Endodermal cell (in vitro differentiated cells): ENCODE measurements at regions not wholly inside any gene's neighbourhood (a gene's known extent, or its start where the extent isn't known, plus 50 kb on each side); places are given as distances from the start of the nearest gene placed in this dataset.

ENCODE experiments used
- DNase-seq: peaks from one replicate; pipeline ENCODE4 v3.0.0-alpha.2; 2017
- H3K27ac ChIP-seq: 2 replicates; pipeline ENCODE4 v1.5.1; 2013; ENCODE audit warnings: mild to moderate bottlenecking, low read depth, low read length, moderate library complexity
- H3K27me3 ChIP-seq: 2 replicates; pipeline ENCODE4 v1.6.1; 2013; ENCODE audit warnings: mild to moderate bottlenecking, low read length, moderate library complexity; ENCODE audit not compliant: insufficient read depth, control insufficient read depth, poor library complexity, severe bottlenecking
- H3K36me3 ChIP-seq: 2 replicates; pipeline ENCODE4 v1.7.0; 2013; ENCODE audit warnings: mild to moderate bottlenecking, low read length, moderate library complexity; ENCODE audit not compliant: control insufficient read depth, insufficient read depth
- H3K4me1 ChIP-seq: one replicate; pipeline ENCODE4 v1.7.0; 2013; ENCODE audit warnings: low read length; ENCODE audit not compliant: control insufficient read depth, insufficient read depth
- H3K4me3 ChIP-seq: 2 replicates; pipeline ENCODE4 v1.5.1; 2013; ENCODE audit warnings: mild to moderate bottlenecking, low read length, moderate library complexity
- H3K9ac ChIP-seq: 2 replicates; pipeline ENCODE4 v1.6.1; 2013; ENCODE audit warnings: mild to moderate bottlenecking, low read length, moderate library complexity; ENCODE audit not compliant: poor library complexity, severe bottlenecking; ENCODE audit errors: extremely low read depth
- H3K9me3 ChIP-seq: 2 replicates; pipeline ENCODE4 v1.6.1; 2013; ENCODE audit warnings: mild to moderate bottlenecking, low read length, moderate library complexity; ENCODE audit not compliant: control insufficient read depth
- H3K27ac Mint-ChIP-seq: 2 replicates; pipeline ENCODE4 v1.8.0; 2020; ENCODE audit warnings: mixed read lengths
- H3K27me3 Mint-ChIP-seq: 2 replicates; pipeline ENCODE4 v1.8.0; 2021; ENCODE audit warnings: mild to moderate bottlenecking, mixed read lengths; ENCODE audit not compliant: insufficient read depth
- H3K36me3 Mint-ChIP-seq: 2 replicates; pipeline ENCODE4 v1.8.0; 2020; ENCODE audit warnings: low read depth, mixed read lengths
- H3K4me1 Mint-ChIP-seq: 2 replicates; pipeline ENCODE4 v1.8.0; 2020; ENCODE audit warnings: mixed read lengths
- H3K4me3 Mint-ChIP-seq: 2 replicates; pipeline ENCODE4 v1.8.0; 2020; ENCODE audit warnings: mild to moderate bottlenecking, moderate library complexity, mixed read lengths
- H3K9me3 Mint-ChIP-seq: 2 replicates; pipeline ENCODE4 v1.8.0; 2020; ENCODE audit warnings: mild to moderate bottlenecking, mixed read lengths
- CTCF ChIP-seq: fragments of 200-600 bp; sonication (generic); conservative IDR thresholded peaks from 2 replicates; pipeline ENCODE4 v1.5.0; 2021; ENCODE audit warnings: antibody characterized with exemption, mild to moderate bottlenecking
- WGBS, 2 experiments: methylation state at CpG; one replicate each; pipeline versions ENCODE4 v1.1.5 to v1.1.7; 2013; ENCODE audit warnings: missing lambda C conversion rate in 2 of 2, mixed read lengths in 1 of 2; ENCODE audit not compliant: insufficient coverage in 1 of 2, insufficient read length in 1 of 2; 5-methylcytosine and 5-hydroxymethylcytosine counted together

- Histone ChIP-seq H3K9me3 (no peaks in the 10 kb centered on the region), H3K27ac (no peak overlapping the region), H3K4me3 (no peak overlapping the region), H3K27me3 (no peaks in the 10 kb centered on the region), H3K9ac (no peak overlapping the region), H3K36me3 (no peaks in the 10 kb centered on the region), H3K4me1 (no peaks in the 10 kb centered on the region)
- peaks cover 15% of the 10 kb centered on the region for H3K4me1 Mint-ChIP-seq
- no peak for TF ChIP-seq CTCF
- H3K36me3 Mint-ChIP-seq, result no peaks in the 10 kb centered on the region
- 91 to 95% methylated on average over 13 to 14 of the region's 14 CpGs for WGBS, 2 experiments
- no peaks in the 10 kb centered on the region for H3K9me3 Mint-ChIP-seq
- H3K27ac Mint-ChIP-seq, result no peak overlapping the region
- H3K4me3 Mint-ChIP-seq, result no peak overlapping the region
- peaks cover 3% of the 10 kb centered on the region for H3K27me3 Mint-ChIP-seq
- DNase-seq, result peak; percentile 33
Measured at GRCh38 chr2:239811111-239811781, 213.9 kb downstream of the NDUFA10 start.

- Mint-ChIP-seq H3K4me1 (peaks cover 6% of the 10 kb centered on the region), H3K9me3 (no peaks in the 10 kb centered on the region), H3K27me3 (peaks cover 3% of the 10 kb centered on the region), H3K36me3 (no peaks in the 10 kb centered on the region), H3K27ac (no peak overlapping the region), H3K4me3 (no peak overlapping the region)
- Histone ChIP-seq H3K4me3 (no peak overlapping the region), H3K9ac (no peak overlapping the region), H3K9me3 (no peaks in the 10 kb centered on the region), H3K4me1 (no peaks in the 10 kb centered on the region), H3K27ac (no peak overlapping the region), H3K27me3 (no peaks in the 10 kb centered on the region), H3K36me3 (no peaks in the 10 kb centered on the region)
- TF ChIP-seq CTCF, result no peak
- peak; percentile 32 for DNase-seq
- WGBS, 2 experiments, result 75 to 87% methylated on average over 3 to 11 of the region's 11 CpGs
Measured at GRCh38 chr2:239809391-239809790, 215.8 kb downstream of the NDUFA10 start.

GRCh38 chr2:239807568-239807967 lies 217.6 kb downstream of the NDUFA10 start:
- Mint-ChIP-seq H3K4me1 (no peaks in the 10 kb centered on the region), H3K4me3 (no peak overlapping the region), H3K27ac (no peak overlapping the region), H3K9me3 (no peaks in the 10 kb centered on the region), H3K27me3 (peaks cover 3% of the 10 kb centered on the region), H3K36me3 (no peaks in the 10 kb centered on the region)
- no peaks in the 10 kb centered on the region for H3K9me3 ChIP-seq
- H3K4me3 ChIP-seq, result no peak overlapping the region
- no peaks in the 10 kb centered on the region for H3K27me3 ChIP-seq
- H3K27ac ChIP-seq, result no peak overlapping the region
- TF ChIP-seq CTCF, result no peak
- WGBS, 2 experiments, result 88 to 93% methylated on average over 6 to 10 of the region's 10 CpGs
- no peak overlapping the region for H3K9ac ChIP-seq
- no peaks in the 10 kb centered on the region for H3K4me1 ChIP-seq
- no peaks in the 10 kb centered on the region for H3K36me3 ChIP-seq
- DNase-seq, result peak; percentile 19
